Spleen (tissue), 11 donors: ENCODE measurements at regions not wholly inside any gene's neighbourhood (a gene's known extent, or its start where the extent isn't known, plus 50 kb on each side); places are given as distances from the start of the nearest gene placed in this dataset.
"Not testable (repeated sequence)": the region's sequence is repeated elsewhere in the genome, so short reads cannot be mapped to it uniquely, and the experiment has no call there.

Experiments
- DNase-seq: peaks from one replicate; pipeline ENCODE4 v3.0.0-alpha.2; 2020
- H3K27ac ChIP-seq, 8 donors: fragments of 200-600 bp; sonication (generic) in 7 of 8; 1 replicate in 4 of 8; 2 replicates in 4 of 8; pipeline versions ENCODE4 v1.5.0 to v1.8.0; 2016 to 2021; ENCODE audit warnings: inconsistent platforms in 4 of 8, mild to moderate bottlenecking in 4 of 8, moderate library complexity in 1 of 8
- H3K27me3 ChIP-seq, 7 donors: fragments of 200-600 bp; sonication (generic) in 6 of 7; replicated peaks in 1 of 7; 1 replicate in 4 of 7; 2 replicates in 3 of 7; pipeline versions ENCODE4 v1.5.0 to v1.8.0; 2016 to 2021; ENCODE audit warnings: inconsistent platforms in 3 of 7, mild to moderate bottlenecking in 1 of 7
- H3K36me3 ChIP-seq, 6 donors: fragments of 200-600 bp; sonication (generic) in 5 of 6; 1 replicate in 4 of 6; 2 replicates in 2 of 6; pipeline versions ENCODE4 v1.5.0 to v1.8.0; 2016 to 2021; ENCODE audit warnings: inconsistent platforms in 2 of 6
- H3K4me1 ChIP-seq, 6 donors: fragments of 200-600 bp; sonication (generic) in 5 of 6; 1 replicate in 3 of 6; 2 replicates in 3 of 6; pipeline versions ENCODE4 v1.5.0 to v1.8.0; 2016 to 2021; ENCODE audit warnings: inconsistent platforms in 3 of 6
- H3K4me3 ChIP-seq, 8 donors: fragments of 200-600 bp; sonication (generic) in 7 of 8; 1 replicate in 4 of 8; 2 replicates in 4 of 8; pipeline versions ENCODE4 v1.5.0 to v1.8.0; 2016 to 2021; ENCODE audit warnings: inconsistent platforms in 4 of 8, mild to moderate bottlenecking in 4 of 8, moderate library complexity in 2 of 8
- H3K9me3 ChIP-seq, 8 donors: fragments of 200-600 bp; sonication (generic) in 7 of 8; 1 replicate in 4 of 8; 2 replicates in 4 of 8; pipeline versions ENCODE4 v1.5.0 to v1.8.0; 2016 to 2021; ENCODE audit warnings: inconsistent platforms in 4 of 8
- CTCF ChIP-seq, 11 experiments: fragments of 200-600 bp in 7 of 11; fragments of 450-650 bp in 4 of 11; sonication (generic) in 4 of 11; IDR thresholded peaks in 8 of 11; conservative IDR thresholded peaks in 3 of 11; 1 replicate in 7 of 11; 2 replicates in 4 of 11; pipeline versions ENCODE4 v1.4.0 to v1.8.0; 2016 to 2021; ENCODE audit warnings: antibody characterized with exemption in 11 of 11, inconsistent platforms in 4 of 11, mild to moderate bottlenecking in 1 of 11
- POLR2A ChIP-seq, 3 donors: fragments of 450-650 bp; IDR thresholded peaks; one replicate each; pipeline ENCODE4 v1.5.1; 2017; ENCODE audit warnings: antibody characterized with exemption in 3 of 3, mild to moderate bottlenecking in 1 of 3
- POLR2AphosphoS5 ChIP-seq, 3 donors: sonication (generic); formaldehyde crosslinking; IDR thresholded peaks; one replicate each; pipeline ENCODE4 v1.5.1; 2017; ENCODE audit warnings: antibody characterized with exemption in 3 of 3
- WGBS, 5 donors: extraction: QIAGEN DNeasy Blood & Tissue Kit in 3 of 5; methylation state at CpG; one replicate each; pipeline versions ENCODE4 v1.1.5 to v1.1.7; 2013 to 2018; 5-methylcytosine and 5-hydroxymethylcytosine counted together
- intact Hi-C: fragments of 100-400 bp; cut with DNase I; formaldehyde crosslinking; loops from one replicate; pipeline ENCODE4 v1.15.0; 2023; ENCODE audit warnings: low total_unique reads
- donor health status: healthy with polysubstance abuse.
- donor health status: DM: no; HTN: no; CAD: no; lungs with moderate emphysema.
- donor health status: DM: no; HTN: no; CAD: no.
- donor health status: Bipolar disorder and iron deficiency.
- donor health status: healthy.
- donor health status: DM: no; HTN: no; CAD: no.
- donor health status: DM: yes; HTN: yes; CAD: no.

GRCh38 chr10:23981520-23982309 lies 227.2 kb upstream of the KIAA1217 start:
- DNase-seq: no peak
- Histone ChIP-seq H3K36me3 (no peaks in the 10 kb centered on the region), H3K4me1 (peaks cover 0 to 6% (median 0%) of the 10 kb centered on the region in 6 donors), H3K4me3 (no peak overlapping the region), H3K27ac (no peak overlapping the region), H3K9me3 (no peaks in the 10 kb centered on the region), H3K27me3 (no peaks in the 10 kb centered on the region)
- no peak for TF ChIP-seq POLR2AphosphoS5 (IDR thresholded peaks at IDR 0.05)
- TF ChIP-seq POLR2A (IDR thresholded peaks at IDR 0.05): no peak
- TF ChIP-seq CTCF (IDR thresholded peaks at IDR 0.05 in 8 of 11, conservative IDR thresholded peaks at IDR 0.05 in 3 of 11): no peak
- intact Hi-C loops: no loop called here
- 70 to 90% (median 85%) methylated on average over 3 of the region's 3 CpGs for WGBS, 5 donors

GRCh38 chr10:23984405-23984804 lies 224.5 kb upstream of the KIAA1217 start:
- H3K27me3 ChIP-seq, DNase-seq, H3K27ac ChIP-seq, H3K4me3 ChIP-seq, H3K4me1 ChIP-seq, H3K9me3 ChIP-seq, H3K36me3 ChIP-seq, intact Hi-C loops: not testable (repeated sequence)
- WGBS, 5 donors: 67 to 83% (median 81%) methylated on average over 1 of the region's 1 CpG

- no peaks in the 10 kb centered on the region for H3K9me3 ChIP-seq
- no peak overlapping the region for H3K4me3 ChIP-seq
- intact Hi-C loops: no loop called here
- TF ChIP-seq CTCF (IDR thresholded peaks at IDR 0.05 in 8 of 11, conservative IDR thresholded peaks at IDR 0.05 in 3 of 11) (no peak), POLR2AphosphoS5 (IDR thresholded peaks at IDR 0.05) (no peak), POLR2A (IDR thresholded peaks at IDR 0.05) (no peak)
- no peak overlapping the region for H3K27ac ChIP-seq
- no peaks in the 10 kb centered on the region for H3K36me3 ChIP-seq
- no peaks in the 10 kb centered on the region for H3K27me3 ChIP-seq
- WGBS, 5 donors: 82 to 95% (median 93%) methylated on average over 7 of the region's 7 CpGs
- no peaks in the 10 kb centered on the region for H3K4me1 ChIP-seq
- no peak for DNase-seq
Measured at GRCh38 chr10:23988006-23988405, 220.9 kb upstream of the KIAA1217 start.

GRCh38 chr10:23994459-23995046 lies 214.4 kb upstream of the KIAA1217 start:
- Histone ChIP-seq H3K4me1 (no peaks in the 10 kb centered on the region), H3K36me3 (no peaks in the 10 kb centered on the region), H3K27me3 (no peaks in the 10 kb centered on the region), H3K4me3 (no peak overlapping the region), H3K27ac (no peak overlapping the region), H3K9me3 (no peaks in the 10 kb centered on the region)
- intact Hi-C loops: loop anchor here (5.0 to 10.0 kb wide), 2 partner anchors 203 to 510 kb away; no protein-coding TSS in a partner anchor
- no peak for DNase-seq
- 44 to 55% (median 48%) methylated on average over 6 of the region's 6 CpGs for WGBS, 5 donors
- no peak for TF ChIP-seq POLR2AphosphoS5 (IDR thresholded peaks at IDR 0.05)
- no peak for TF ChIP-seq POLR2A (IDR thresholded peaks at IDR 0.05)
- peak in 8 of 11 experiments; percentile 54 to 73 (median 68) for TF ChIP-seq CTCF (IDR thresholded peaks at IDR 0.05 in 8 of 11, conservative IDR thresholded peaks at IDR 0.05 in 3 of 11)
